GM13977 (cell line): ENCODE measurements at regions not wholly inside any gene's neighbourhood (a gene's known extent, or its start where the extent isn't known, plus 50 kb on each side); places are given as distances from the start of the nearest gene placed in this dataset.

Experiments
- DNase-seq: peaks from one replicate; pipeline ENCODE4 v3.0.0; 2012; ENCODE audit warnings: low spot score
- CTCF ChIP-seq: IDR thresholded peaks from 2 replicates; pipeline ENCODE4 v1.5.1; 2012; ENCODE audit warnings: mild to moderate bottlenecking, control low read depth; ENCODE audit not compliant: insufficient read depth; ENCODE audit errors: extremely low read depth, missing control alignments
- in situ Hi-C: fragments of 300-500 bp; cut with MboI; formaldehyde crosslinking; loops from one replicate; pipeline ENCODE4 v1.12.0; 2022; ENCODE audit warnings: low sequenced_read_pairs, low pct_unique_long_range_greater_than_20kb, mixed read lengths, inconsistent platforms; ENCODE audit not compliant: unreplicated experiment

GRCh38 chrX:128906753-128907152 is 616.5 kb downstream of the SMARCA1 start:
- DNase-seq: no peak
- no peak for TF ChIP-seq CTCF
- in situ Hi-C loops: no loop called here

GRCh38 chrX:128901018-128901417 is 622.3 kb downstream of the SMARCA1 start:
- TF ChIP-seq CTCF: no peak
- in situ Hi-C loops: no loop called here
- DNase-seq: no peak

- no peak for DNase-seq
- in situ Hi-C loops: no loop called here
- no peak for TF ChIP-seq CTCF
Observed at GRCh38 chrX:128897621-128898020, 625.7 kb downstream of the SMARCA1 start.

GRCh38 chrX:128891554-128891953 is 631.7 kb downstream of the SMARCA1 start:
- TF ChIP-seq CTCF: no peak
- in situ Hi-C loops: no loop called here
- DNase-seq: no peak

- no peak for TF ChIP-seq CTCF
- no peak for DNase-seq
- in situ Hi-C loops: no loop called here
Observed at GRCh38 chrX:128884430-128884829, 638.9 kb downstream of the SMARCA1 start.

- TF ChIP-seq CTCF: no peak
- DNase-seq: no peak
- in situ Hi-C loops: no loop called here
Observed at GRCh38 chrX:128883650-128884049, 639.6 kb downstream of the SMARCA1 start.

- DNase-seq: no peak
- in situ Hi-C loops: no loop called here
- no peak for TF ChIP-seq CTCF
Observed at GRCh38 chrX:128870361-128870760, 652.9 kb downstream of the SMARCA1 start.
